HEK293 (cell line): ENCODE measurements at regions not wholly inside any gene's neighbourhood (a gene's known extent, or its start where the extent isn't known, plus 50 kb on each side); places are given as distances from the start of the nearest gene placed in this dataset.

ENCODE experiments used
- CTCF ChIA-PET: fragments of 350-600 bp; formaldehyde crosslinking; extraction: SDS; loops from one replicate; lab custom pipeline; 2021; ENCODE audit warnings: antibody characterized with exemption; lab: Yijun Ruan, JAX
- POLR2A ChIA-PET: fragments of 300-600 bp; formaldehyde crosslinking; extraction: SDS; loops from one replicate; lab custom pipeline; 2020; ENCODE audit warnings: antibody characterized with exemption, inconsistent platforms; lab: Yijun Ruan, JAX
- H3K27ac ChIP-seq: fragments of 200-500 bp; sonication (Bioruptor generic); 2 replicates; pipeline ENCODE4 v1.5.1; 2014; ENCODE audit warnings: low read depth, low read length, control low read depth, inconsistent platforms; ENCODE audit errors: extremely low read depth
- H3K36me3 ChIP-seq, 2 experiments: fragments of 200-500 bp in 1 of 2; sonication (Bioruptor generic) in 1 of 2; 1 replicate in 1 of 2; 2 replicates in 1 of 2; pipeline ENCODE4 v1.5.1; 2014 to 2017; ENCODE audit warnings: inconsistent platforms in 2 of 2, low read length in 2 of 2; ENCODE audit not compliant: control insufficient read depth in 2 of 2, insufficient read depth in 1 of 2
- H3K4me1 ChIP-seq: fragments of 200-500 bp; sonication (Bioruptor generic); 2 replicates; pipeline ENCODE4 v1.5.1; 2014; ENCODE audit warnings: mild to moderate bottlenecking, low read length, inconsistent platforms; ENCODE audit not compliant: control insufficient read depth, insufficient read depth
- H3K4me3 ChIP-seq: 2 replicates; pipeline ENCODE4 v1.5.1; 2011; ENCODE audit warnings: low read depth, mild to moderate bottlenecking, control low read depth, low read length, moderate library complexity
- H3K9me3 ChIP-seq: fragments of 200-500 bp; sonication (Bioruptor generic); 2 replicates; pipeline ENCODE4 v1.5.1; 2014; ENCODE audit warnings: low read depth, low read length, inconsistent platforms; ENCODE audit not compliant: control insufficient read depth, insufficient read depth
- INSM2 ChIP-seq: fragments of 450-650 bp; formaldehyde crosslinking; IDR thresholded peaks from 2 replicates; pipeline ENCODE4 v1.5.1; 2016; ENCODE audit warnings: missing biosample characterization, missing genetic modification characterization
- PBX3 ChIP-seq: sonication (generic); formaldehyde crosslinking; IDR thresholded peaks from 2 replicates; pipeline ENCODE4 v1.8.1; 2022; ENCODE audit warnings: mild to moderate bottlenecking, moderate library complexity, missing genetic modification reagents
- PRDM10 ChIP-seq: fragments of 450-650 bp; formaldehyde crosslinking; IDR thresholded peaks from 2 replicates; pipeline ENCODE4 v1.5.1; 2016; ENCODE audit warnings: missing biosample characterization, missing genetic modification characterization
- ZNF121 ChIP-seq: fragments of 450-650 bp; formaldehyde crosslinking; IDR thresholded peaks from 2 replicates; pipeline ENCODE4 v1.5.1; 2016; ENCODE audit warnings: missing biosample characterization, missing genetic modification characterization
- ZNF18 ChIP-seq: fragments of 450-650 bp; formaldehyde crosslinking; IDR thresholded peaks from 2 replicates; pipeline ENCODE4 v1.5.1; 2016; ENCODE audit warnings: missing biosample characterization, missing genetic modification characterization
- ZNF362 ChIP-seq: fragments of 450-650 bp; formaldehyde crosslinking; IDR thresholded peaks from 2 replicates; pipeline ENCODE4 v1.5.1; 2016; ENCODE audit warnings: missing biosample characterization, missing genetic modification characterization
- ZNF580 ChIP-seq: fragments of 450-650 bp; formaldehyde crosslinking; IDR thresholded peaks from 2 replicates; pipeline ENCODE4 v1.5.1; 2016; ENCODE audit warnings: missing biosample characterization, missing genetic modification characterization
- ZNF629 ChIP-seq: fragments of 450-650 bp; formaldehyde crosslinking; IDR thresholded peaks from 2 replicates; pipeline ENCODE4 v1.5.1; 2017; ENCODE audit warnings: missing biosample characterization, missing genetic modification characterization
- ZNF654 ChIP-seq: fragments of 450-650 bp; formaldehyde crosslinking; IDR thresholded peaks from 2 replicates; pipeline ENCODE4 v1.5.1; 2016; ENCODE audit warnings: low read depth, missing biosample characterization, missing genetic modification characterization
- ZNF692 ChIP-seq: fragments of 450-650 bp; formaldehyde crosslinking; IDR thresholded peaks from 2 replicates; pipeline ENCODE4 v1.5.1; 2016; ENCODE audit warnings: missing biosample characterization, missing genetic modification characterization
- ZNF830 ChIP-seq: fragments of 450-650 bp; IDR thresholded peaks from 2 replicates; pipeline ENCODE4 v1.5.0; 2018; ENCODE audit warnings: missing biosample characterization, missing genetic modification characterization, low read depth, mild to moderate bottlenecking, moderate library complexity
- ZSCAN23 ChIP-seq: fragments of 450-650 bp; formaldehyde crosslinking; IDR thresholded peaks from 2 replicates; pipeline ENCODE4 v1.5.1; 2016; ENCODE audit warnings: missing biosample characterization, missing genetic modification characterization

- POLR2A ChIA-PET = interaction anchor here (0.7 kb wide), 1 partner anchor 325 kb away, joined by 3 read pairs; no protein-coding TSS in a partner anchor
- CTCF ChIA-PET = interaction anchor here (0.5 to 1.5 kb wide), 12 partner anchors 37 to 327 kb away, joined by 3 to 13 read pairs (median 4); partner anchors contain the start of gene RXFP2
Observed at GRCh38 chr13:31431722-31432137, 232.0 kb downstream of the B3GLCT start.

GRCh38 chr13:31433207-31433606, 233.4 kb downstream of the B3GLCT start:
- ChIA-PET POLR2A (no interaction called here), CTCF (interaction anchor here (0.5 to 2.8 kb wide), 8 partner anchors 9 to 477 kb away, joined by 3 to 14 read pairs (median 3); no protein-coding TSS in a partner anchor)
- H3K4me3 ChIP-seq = no peak overlapping the region

More at GRCh38 chr13:31431722-31432137, 232.0 kb downstream of the B3GLCT start:
- no peaks in the 10 kb centered on the region for H3K36me3 ChIP-seq
- H3K27ac ChIP-seq = no peak overlapping the region
- TF ChIP-seq ZNF692 (tag by site-specific recombination) (no peak), PRDM10 (no peak), ZNF654 (tag by site-specific recombination) (peak; percentile 36)
- H3K4me3 ChIP-seq = no peak overlapping the region
- H3K9me3 ChIP-seq = no peaks in the 10 kb centered on the region
- H3K4me1 ChIP-seq = no peaks in the 10 kb centered on the region

GRCh38 chr13:31433746-31434145, 234.0 kb downstream of the B3GLCT start:
- Histone ChIP-seq H3K9me3 (no peaks in the 10 kb centered on the region), H3K4me3 (no peak overlapping the region), H3K36me3 (no peaks in the 10 kb centered on the region)
- POLR2A ChIA-PET = no interaction called here
- TF ChIP-seq ZNF830 (no peak), ZNF629 (tag by site-specific recombination) (no peak), ZSCAN23 (tag by site-specific recombination) (no peak), ZNF121 (tag by site-specific recombination) (no peak), ZNF362 (no peak), ZNF580 (tag by site-specific recombination) (no peak), PBX3 (CRISPR knock-in tag) (no peak), INSM2 (tag by site-specific recombination) (no peak)
- TF ChIP-seq, all 188 proteins: peak for 0
- H3K4me1 ChIP-seq = no peaks in the 10 kb centered on the region; the same call in 1 of the 2 replicates
- CTCF ChIA-PET = interaction anchor here (0.5 to 2.8 kb wide), 8 partner anchors 9 to 476 kb away, joined by 3 to 14 read pairs (median 3); no protein-coding TSS in a partner anchor
- no peak overlapping the region for H3K27ac ChIP-seq

More at GRCh38 chr13:31433207-31433606, 233.4 kb downstream of the B3GLCT start:
- H3K9me3 ChIP-seq = no peaks in the 10 kb centered on the region
- H3K27ac ChIP-seq = no peak overlapping the region
- H3K4me1 ChIP-seq = no peaks in the 10 kb centered on the region
- no peak for TF ChIP-seq ZNF18 (tag by site-specific recombination)
- no peaks in the 10 kb centered on the region for H3K36me3 ChIP-seq
